Activated CD8-positive, alpha-beta memory T cell treated with anti-CD3 and anti-CD28 coated beads for 24 hours (primary cell): ENCODE measurements at regions not wholly inside any gene's neighbourhood (a gene's known extent, or its start where the extent isn't known, plus 50 kb on each side); places are given as distances from the start of the nearest gene placed in this dataset.

ENCODE experiments used
- DNase-seq: peaks from one replicate; pipeline ENCODE4 v3.0.0-alpha.2; 2020

- DNase-seq = no peak
Observed at GRCh38 chr3:157794771-157795170, 291.6 kb upstream of the VEPH1 start.

GRCh38 chr3:157793745-157794144, 290.5 kb upstream of the VEPH1 start:
- no peak for DNase-seq

GRCh38 chr3:157789162-157789561, 285.9 kb upstream of the VEPH1 start:
- DNase-seq = no peak

GRCh38 chr3:157786618-157787017, 283.4 kb upstream of the VEPH1 start:
- no peak for DNase-seq

GRCh38 chr3:157786211-157786610, 283.0 kb upstream of the VEPH1 start:
- no peak for DNase-seq

GRCh38 chr3:157785102-157785826, 282.0 kb upstream of the VEPH1 start:
- no peak for DNase-seq

GRCh38 chr3:157782236-157782635, 279.0 kb upstream of the VEPH1 start:
- DNase-seq = no peak

GRCh38 chr3:157776861-157777260, 273.6 kb upstream of the VEPH1 start:
- no peak for DNase-seq

GRCh38 chr3:157775446-157775845, 272.2 kb upstream of the VEPH1 start:
- DNase-seq = no peak

- no peak for DNase-seq
Observed at GRCh38 chr3:157769378-157769777, 266.2 kb upstream of the VEPH1 start.

- no peak for DNase-seq
Observed at GRCh38 chr3:157767607-157768006, 264.4 kb upstream of the VEPH1 start.

GRCh38 chr3:157763644-157764043, 260.4 kb upstream of the VEPH1 start:
- no peak for DNase-seq

GRCh38 chr3:157759311-157759710, 256.1 kb upstream of the VEPH1 start:
- no peak for DNase-seq

- no peak for DNase-seq
Observed at GRCh38 chr3:157755233-157755632, 252.0 kb upstream of the VEPH1 start.

- DNase-seq = no peak
Observed at GRCh38 chr3:157754451-157754850, 251.2 kb upstream of the VEPH1 start.

GRCh38 chr3:157753787-157754136, 250.5 kb upstream of the VEPH1 start:
- no peak for DNase-seq

GRCh38 chr3:157752956-157753786, 250.0 kb upstream of the VEPH1 start:
- no peak for DNase-seq

GRCh38 chr3:157752554-157752953, 249.3 kb upstream of the VEPH1 start:
- no peak for DNase-seq

GRCh38 chr3:157751386-157751785, 248.2 kb upstream of the VEPH1 start:
- DNase-seq = no peak

GRCh38 chr3:157746391-157746790, 243.2 kb upstream of the VEPH1 start:
- no peak for DNase-seq

GRCh38 chr3:157741607-157742006, 238.4 kb upstream of the VEPH1 start:
- no peak for DNase-seq

- no peak for DNase-seq
Observed at GRCh38 chr3:157738441-157738840, 235.2 kb upstream of the VEPH1 start.

- no peak for DNase-seq
Observed at GRCh38 chr3:157718800-157719199, 215.6 kb upstream of the VEPH1 start.

- no peak for DNase-seq
Observed at GRCh38 chr3:157713101-157713500, 209.9 kb upstream of the VEPH1 start.

GRCh38 chr3:157705258-157705657, 202.0 kb upstream of the VEPH1 start:
- no peak for DNase-seq
